ENCODE measurements at regions not wholly inside any gene's neighbourhood (a gene's known extent, or its start where the extent isn't known, plus 50 kb on each side); places are given as distances from the start of the nearest gene placed in this dataset.

DNA sequence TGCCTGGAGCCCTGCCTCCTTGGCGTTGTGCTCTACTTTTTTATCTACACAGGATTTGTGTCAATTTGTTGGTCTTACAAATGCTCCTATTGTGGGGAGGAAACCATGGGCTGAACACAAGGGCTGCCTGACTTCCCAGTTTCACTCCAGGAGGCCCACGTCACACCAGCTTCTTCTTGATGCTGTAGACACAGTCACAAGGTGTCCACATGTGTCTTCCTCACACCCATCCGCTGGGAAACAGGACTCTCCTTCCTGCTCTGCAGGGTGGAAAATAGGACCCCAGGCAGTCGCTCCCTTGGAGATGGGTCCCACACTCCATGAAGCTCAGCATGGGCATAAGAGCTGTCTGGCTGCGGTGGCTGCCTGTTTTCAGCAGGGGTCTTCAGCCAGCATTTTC is 468.2 kb downstream of the EPHA4 start:
- peak overlapping the region in 7 of 8 donors; percentile 72 to 82 (median 74) for H3K27ac ChIP-seq
- no peak for DNase-seq
- peak overlapping the region in 1 of 8 donors; percentile 24 for H3K4me3 ChIP-seq
- H3K9me3 ChIP-seq: peaks cover 0 to 5% (median 0%) of the 10 kb centered on the region in 8 donors
- H3K36me3 ChIP-seq: no peaks in the 10 kb centered on the region
- 48 to 67% (median 55%) methylated on average over 5 of the region's 5 CpGs for WGBS, 5 donors
- H3K4me1 ChIP-seq: peaks cover 0 to 30% (median 5%) of the 10 kb centered on the region in 6 donors
- intact Hi-C loops (cut with DNase I; ENCODE audit: low total_unique reads): no loop called here
- TF ChIP-seq, protein P1, sequence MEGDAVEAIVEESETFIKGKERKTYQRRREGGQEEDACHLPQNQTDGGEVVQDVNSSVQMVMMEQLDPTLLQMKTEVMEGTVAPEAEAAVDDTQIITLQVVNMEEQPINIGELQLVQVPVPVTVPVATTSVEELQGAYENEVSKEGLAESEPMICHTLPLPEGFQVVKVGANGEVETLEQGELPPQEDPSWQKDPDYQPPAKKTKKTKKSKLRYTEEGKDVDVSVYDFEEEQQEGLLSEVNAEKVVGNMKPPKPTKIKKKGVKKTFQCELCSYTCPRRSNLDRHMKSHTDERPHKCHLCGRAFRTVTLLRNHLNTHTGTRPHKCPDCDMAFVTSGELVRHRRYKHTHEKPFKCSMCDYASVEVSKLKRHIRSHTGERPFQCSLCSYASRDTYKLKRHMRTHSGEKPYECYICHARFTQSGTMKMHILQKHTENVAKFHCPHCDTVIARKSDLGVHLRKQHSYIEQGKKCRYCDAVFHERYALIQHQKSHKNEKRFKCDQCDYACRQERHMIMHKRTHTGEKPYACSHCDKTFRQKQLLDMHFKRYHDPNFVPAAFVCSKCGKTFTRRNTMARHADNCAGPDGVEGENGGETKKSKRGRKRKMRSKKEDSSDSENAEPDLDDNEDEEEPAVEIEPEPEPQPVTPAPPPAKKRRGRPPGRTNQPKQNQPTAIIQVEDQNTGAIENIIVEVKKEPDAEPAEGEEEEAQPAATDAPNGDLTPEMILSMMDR (IDR thresholded peaks at IDR 0.05 in 8 of 11, conservative IDR thresholded peaks at IDR 0.05 in 3 of 11): no peak
- no peaks in the 10 kb centered on the region for H3K27me3 ChIP-seq (replicated peaks in 1 of 7)

DNA sequence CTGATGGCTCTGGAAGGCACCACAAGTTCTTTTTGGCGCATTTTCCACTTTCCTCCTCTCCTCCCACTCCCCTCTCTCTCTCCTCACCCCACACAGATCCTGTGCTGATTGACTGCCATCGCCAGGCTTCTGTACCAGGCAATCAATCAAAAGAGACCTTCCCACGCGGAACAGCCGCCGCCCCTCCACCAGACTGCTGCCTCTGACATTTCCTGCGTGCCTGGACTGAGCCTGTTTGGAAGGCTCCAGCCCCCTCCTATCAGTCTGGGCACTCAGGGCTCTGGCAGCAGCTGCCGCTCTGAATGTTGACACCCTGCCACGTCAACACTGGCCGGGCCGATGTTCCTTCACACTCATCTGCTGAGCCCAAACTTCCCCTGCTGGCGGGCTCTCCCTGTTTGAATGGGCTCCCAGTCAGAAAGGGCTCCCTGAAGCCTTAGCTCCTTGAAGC is 467.7 kb downstream of the EPHA4 start:
- intact Hi-C loops (cut with DNase I; ENCODE audit: low total_unique reads): no loop called here
- Histone ChIP-seq H3K27ac (peak overlapping the region in 7 of 8 donors; percentile 72 to 82 (median 74)), H3K27me3 (replicated peaks in 1 of 7) (no peaks in the 10 kb centered on the region), H3K4me3 (peak overlapping the region in 1 of 8 donors; percentile 24), H3K9me3 (peaks cover 0 to 5% (median 0%) of the 10 kb centered on the region in 8 donors), H3K4me1 (peaks cover 0 to 30% (median 5%) of the 10 kb centered on the region in 6 donors), H3K36me3 (no peaks in the 10 kb centered on the region)
- WGBS, 5 donors: 14 to 31% (median 25%) methylated on average over 9 to 12 of the region's 12 CpGs
- DNase-seq: peak; percentile 83
- no peak for TF ChIP-seq POLR2A (IDR thresholded peaks at IDR 0.05)
- TF ChIP-seq POLR2AphosphoS5 (IDR thresholded peaks at IDR 0.05): peak; percentile 46 to 77 (median 73)
- TF ChIP-seq, protein P1 (IDR thresholded peaks at IDR 0.05 in 8 of 11, conservative IDR thresholded peaks at IDR 0.05 in 3 of 11): peak in 5 of 11 experiments; percentile 9 to 25 (median 15)

DNA sequence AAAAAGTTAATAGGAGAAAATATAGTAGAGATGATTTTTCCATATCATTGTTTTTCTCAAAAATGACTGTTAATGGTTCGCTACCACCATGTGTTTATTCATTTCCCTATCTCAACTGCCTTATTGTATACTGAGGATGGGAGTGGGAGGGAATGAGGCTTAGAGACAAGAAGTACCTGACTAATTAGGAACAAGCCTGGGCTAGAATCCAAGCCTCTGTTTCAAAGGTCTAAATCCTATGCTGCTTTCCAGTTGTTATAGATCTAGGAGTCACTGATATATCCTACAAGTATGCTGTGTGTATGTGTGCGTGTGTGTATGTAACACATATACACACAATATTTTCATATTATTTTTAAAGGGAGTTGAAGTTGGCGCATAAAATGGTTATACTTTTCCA is 465.9 kb downstream of the EPHA4 start:
- H3K4me1 ChIP-seq: peaks cover 0 to 30% (median 5%) of the 10 kb centered on the region in 6 donors
- no peaks in the 10 kb centered on the region for H3K27me3 ChIP-seq (replicated peaks in 1 of 7)
- WGBS, 5 donors: 78 to 97% (median 96%) methylated on average over 3 of the region's 3 CpGs
- intact Hi-C loops (cut with DNase I; ENCODE audit: low total_unique reads): no loop called here
- H3K27ac ChIP-seq: no peak overlapping the region
- peaks cover 0 to 5% (median 0%) of the 10 kb centered on the region in 8 donors for H3K9me3 ChIP-seq
- TF ChIP-seq, protein P1 (IDR thresholded peaks at IDR 0.05 in 8 of 11, conservative IDR thresholded peaks at IDR 0.05 in 3 of 11): no peak
- TF ChIP-seq POLR2AphosphoS5 (IDR thresholded peaks at IDR 0.05) (no peak), POLR2A (IDR thresholded peaks at IDR 0.05) (no peak)
- no peak overlapping the region for H3K4me3 ChIP-seq
- H3K36me3 ChIP-seq: no peaks in the 10 kb centered on the region
- no peak for DNase-seq

DNA sequence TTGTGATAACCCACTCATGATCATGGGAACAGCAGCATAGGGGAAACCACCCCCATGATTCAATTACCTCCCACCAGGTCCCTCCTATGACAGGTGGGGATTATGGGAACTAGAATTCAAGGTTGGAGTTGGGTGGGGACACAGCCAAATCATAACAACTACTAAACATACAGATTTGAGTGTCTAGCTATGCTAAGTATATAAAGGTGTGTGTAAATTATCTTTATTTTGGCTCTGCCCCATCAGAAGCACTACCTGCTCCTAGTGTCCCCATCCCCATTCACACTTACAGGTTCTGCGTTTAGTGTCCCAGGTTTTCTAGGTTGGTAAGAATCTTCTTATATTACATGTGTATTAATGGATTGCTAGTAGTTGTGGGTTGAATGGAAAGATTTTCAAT is 464.7 kb downstream of the EPHA4 start:
- Histone ChIP-seq H3K4me3 (no peak overlapping the region), H3K27ac (no peak overlapping the region), H3K4me1 (peaks cover 0 to 29% (median 5%) of the 10 kb centered on the region in 6 donors), H3K27me3 (replicated peaks in 1 of 7) (no peaks in the 10 kb centered on the region), H3K36me3 (no peaks in the 10 kb centered on the region), H3K9me3 (peaks cover 0 to 5% (median 0%) of the 10 kb centered on the region in 8 donors)
- DNase-seq: no peak
- TF ChIP-seq POLR2AphosphoS5 (IDR thresholded peaks at IDR 0.05): no peak
- TF ChIP-seq POLR2A (IDR thresholded peaks at IDR 0.05): no peak
- TF ChIP-seq, protein P1 (IDR thresholded peaks at IDR 0.05 in 8 of 11, conservative IDR thresholded peaks at IDR 0.05 in 3 of 11): no peak
- intact Hi-C loops (cut with DNase I; ENCODE audit: low total_unique reads): no loop called here
- 85 to 100% (median 97%) methylated on average over 1 of the region's 1 CpG for whole genome bisulfite sequencing, 5 donors
